ENCODE measurements at regions not wholly inside any gene's neighbourhood (a gene's known extent, or its start where the extent isn't known, plus 50 kb on each side); places are given as distances from the start of the nearest gene placed in this dataset.

GRCh38 chr6:120141601-120142000 is 792.0 kb upstream of the MAN1A1 start:
- TF ChIP-seq TCF7L2 (IDR thresholded peaks at IDR 0.05; ENCODE audit: low read depth, low read length) (no peak), REST (IDR thresholded peaks at IDR 0.05; ENCODE audit: insufficient read depth in 1 of 2, low read depth in 2 of 2, low read length in 1 of 2) (no peak), POLR2AphosphoS5 (IDR thresholded peaks at IDR 0.05; ENCODE audit: low read depth, low read length) (no peak), CTCF (IDR thresholded peaks at IDR 0.05) (no peak), SIN3A (IDR thresholded peaks at IDR 0.05; ENCODE audit: borderline replicate concordance, insufficient read depth, low read depth, low read length) (no peak)
- Histone ChIP-seq H3K36me3 (ENCODE audit: control insufficient read depth, insufficient read depth, low read length) (no peaks in the 10 kb centered on the region), H3K27me3 (ENCODE audit: control insufficient read depth, insufficient read depth, low read length) (no peaks in the 10 kb centered on the region), H3K4me1 (ENCODE audit: control insufficient read depth, insufficient read depth, low read length) (no peaks in the 10 kb centered on the region), H3K4me3 (ENCODE audit: low read depth in 2 of 2, low read length in 2 of 2) (no peak overlapping the region), H3K27ac (ENCODE audit: low read length) (no peak overlapping the region), H3K9me3 (ENCODE audit: control insufficient read depth, insufficient read depth, low read depth, low read length) (no peaks in the 10 kb centered on the region; the same call in 1 of the 2 replicates)
- ChIA-PET CTCF (no interaction called here), POLR2A (no interaction called here)
- ATAC-seq (no peak), DNase-seq (ENCODE audit: low read depth, low spot score) (no peak)
- intact Hi-C loops (cut with micrococcal nuclease; ENCODE audit: unreplicated experiment), result no loop called here
- no TSS peak for BruUV-seq (replicated peaks)
- in situ Hi-C loops (cut with HindIII; ENCODE audit: low pct_unique_long_range_greater_than_20kb, low sequenced_read_pairs), result no loop called here

GRCh38 chr6:120137492-120137891 is 787.9 kb upstream of the MAN1A1 start:
- ChIA-PET POLR2A (no interaction called here), CTCF (no interaction called here)
- H3K9me3 ChIP-seq (ENCODE audit: control insufficient read depth, insufficient read depth, low read depth, low read length), result peaks cover 6% of the 10 kb centered on the region; the same call in 1 of the 2 replicates
- no peaks in the 10 kb centered on the region for H3K27me3 ChIP-seq (ENCODE audit: control insufficient read depth, insufficient read depth, low read length)
- no peaks in the 10 kb centered on the region for H3K4me1 ChIP-seq (ENCODE audit: control insufficient read depth, insufficient read depth, low read length)
- in situ Hi-C loops (cut with HindIII; ENCODE audit: low pct_unique_long_range_greater_than_20kb, low sequenced_read_pairs), result no loop called here
- H3K36me3 ChIP-seq (ENCODE audit: control insufficient read depth, insufficient read depth, low read length), result no peaks in the 10 kb centered on the region
- ATAC-seq, result no peak
- no peak overlapping the region for H3K27ac ChIP-seq (ENCODE audit: low read length)
- TF ChIP-seq POLR2AphosphoS5 (IDR thresholded peaks at IDR 0.05; ENCODE audit: low read depth, low read length) (no peak), SIN3A (IDR thresholded peaks at IDR 0.05; ENCODE audit: borderline replicate concordance, insufficient read depth, low read depth, low read length) (no peak)
- no TSS peak for BruUV-seq (replicated peaks)
- no peak for DNase-seq (ENCODE audit: low read depth, low spot score)
- intact Hi-C loops (cut with micrococcal nuclease; ENCODE audit: unreplicated experiment), result no loop called here
- no peak overlapping the region for H3K4me3 ChIP-seq (ENCODE audit: low read depth in 2 of 2, low read length in 2 of 2)

GRCh38 chr6:120129228-120129627 is 779.7 kb upstream of the MAN1A1 start:
- DNase-seq (ENCODE audit: low read depth, low spot score) (no peak), ATAC-seq (no peak)
- in situ Hi-C loops (cut with HindIII; ENCODE audit: low pct_unique_long_range_greater_than_20kb, low sequenced_read_pairs) (no loop called here), intact Hi-C loops (cut with micrococcal nuclease; ENCODE audit: unreplicated experiment) (no loop called here)
- H3K27me3 ChIP-seq (ENCODE audit: control insufficient read depth, insufficient read depth, low read length), result no peaks in the 10 kb centered on the region
- no peaks in the 10 kb centered on the region; the same call in 1 of the 2 replicates for H3K36me3 ChIP-seq (ENCODE audit: control insufficient read depth, insufficient read depth, low read length)
- CTCF ChIA-PET, result no interaction called here
- TF ChIP-seq TCF7L2 (IDR thresholded peaks at IDR 0.05; ENCODE audit: low read depth, low read length) (no peak), REST (IDR thresholded peaks at IDR 0.05; ENCODE audit: insufficient read depth in 1 of 2, low read depth in 2 of 2, low read length in 1 of 2) (no peak), POLR2AphosphoS5 (IDR thresholded peaks at IDR 0.05; ENCODE audit: low read depth, low read length) (no peak), SIN3A (IDR thresholded peaks at IDR 0.05; ENCODE audit: borderline replicate concordance, insufficient read depth, low read depth, low read length) (no peak), CTCF (IDR thresholded peaks at IDR 0.05) (no peak)
- no peak overlapping the region for H3K4me3 ChIP-seq (ENCODE audit: low read depth in 2 of 2, low read length in 2 of 2)
- 0 out of 2 replicates have a peak, but pooled peaks cover 4% of the 10 kb centered on the region for H3K9me3 ChIP-seq (ENCODE audit: control insufficient read depth, insufficient read depth, low read depth, low read length)
- no TSS peak for BruUV-seq (replicated peaks)
- H3K27ac ChIP-seq (ENCODE audit: low read length), result no peak overlapping the region
- no peaks in the 10 kb centered on the region for H3K4me1 ChIP-seq (ENCODE audit: control insufficient read depth, insufficient read depth, low read length)
- POLR2A ChIA-PET, result no interaction called here
